OCI-M1 (cell line): ENCODE measurements at regions not wholly inside any gene's neighbourhood (a gene's known extent, or its start where the extent isn't known, plus 50 kb on each side); places are given as distances from the start of the nearest gene placed in this dataset.
"Not testable (repeated sequence)": the region's sequence is repeated elsewhere in the genome, so short reads cannot be mapped to it uniquely, and the experiment has no call there.

Experiments
- DNase-seq: peaks from one replicate; lab custom pipeline; 2025; lab: John Stamatoyannopoulos, UW

DNA sequence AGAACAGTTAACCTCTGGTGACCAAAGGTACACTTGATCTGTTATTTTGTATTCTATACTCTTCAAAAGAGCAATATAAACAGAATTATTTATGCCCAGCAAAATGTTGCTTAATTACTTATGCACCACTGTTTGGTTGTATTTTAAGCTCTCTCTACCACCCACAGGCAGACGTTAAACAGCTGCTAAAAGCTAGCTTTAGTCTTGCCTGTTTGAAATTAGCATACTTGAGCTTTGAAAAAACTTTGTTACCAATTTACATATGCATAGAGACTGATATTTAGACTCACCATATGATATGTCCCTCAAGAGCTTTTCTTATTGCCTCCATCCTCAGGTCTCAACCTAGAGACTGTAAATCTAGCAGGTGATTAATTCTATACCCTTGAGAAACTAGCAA, 426.9 kb downstream of the NR4A2 start:
- no peak for DNase-seq

DNA sequence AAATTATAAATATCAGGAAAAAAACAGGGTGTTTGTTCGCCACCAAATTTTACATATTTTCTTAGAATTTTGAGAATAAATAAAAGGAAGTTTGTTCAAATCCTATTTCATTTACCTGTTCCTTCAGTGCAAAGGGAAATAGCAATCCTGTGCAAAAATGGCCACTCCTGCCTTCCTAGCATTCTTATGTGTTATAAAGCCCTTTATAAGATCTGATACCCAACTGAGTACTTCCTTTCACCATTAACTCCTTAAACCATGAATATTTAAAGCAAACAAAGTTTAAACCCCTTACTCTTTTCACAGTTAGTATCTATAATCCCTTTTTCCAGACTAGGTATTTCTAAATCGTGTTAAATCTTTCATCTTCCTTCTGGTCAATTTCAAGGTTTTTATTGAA, 427.8 kb downstream of the NR4A2 start:
- DNase-seq = no peak

DNA sequence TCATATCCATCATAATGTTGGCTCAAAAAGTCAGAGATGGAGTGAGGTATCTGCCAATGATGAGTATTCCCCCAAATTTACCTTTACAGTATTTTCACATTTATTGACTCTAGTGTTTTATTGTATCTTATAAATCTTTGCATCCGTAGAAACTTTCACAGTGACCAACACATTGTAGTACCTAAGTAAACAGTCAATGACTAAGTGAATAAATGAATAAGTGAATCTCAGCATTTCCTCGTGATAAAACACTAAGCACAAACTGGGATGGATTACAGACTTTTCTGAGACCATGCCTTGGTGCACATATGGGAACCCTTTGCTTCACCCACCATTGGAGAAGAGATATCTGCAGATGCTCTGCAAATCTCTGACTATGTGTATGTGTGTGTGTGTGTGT, 429.9 kb downstream of the NR4A2 start:
- no peak for DNase-seq

DNA sequence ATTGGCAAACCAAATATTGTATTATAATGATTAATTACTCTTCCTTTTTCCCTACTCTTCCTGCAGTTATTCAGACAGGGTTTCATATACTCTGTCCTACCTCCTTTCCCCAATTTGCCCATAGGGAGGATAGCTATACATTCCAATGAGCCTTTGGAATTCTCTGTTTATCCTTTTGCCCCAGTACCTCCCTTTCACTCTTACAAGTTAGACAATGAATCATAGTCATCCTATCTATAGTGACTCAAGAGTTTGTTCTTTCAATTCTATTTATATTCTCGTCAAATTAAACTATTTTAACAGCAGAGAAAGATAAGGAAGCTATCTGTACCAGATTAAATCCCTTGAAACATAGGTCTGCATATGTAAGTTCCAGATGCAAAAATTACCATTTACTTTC, 437.5 kb downstream of the NR4A2 start:
- DNase-seq = no peak

DNA sequence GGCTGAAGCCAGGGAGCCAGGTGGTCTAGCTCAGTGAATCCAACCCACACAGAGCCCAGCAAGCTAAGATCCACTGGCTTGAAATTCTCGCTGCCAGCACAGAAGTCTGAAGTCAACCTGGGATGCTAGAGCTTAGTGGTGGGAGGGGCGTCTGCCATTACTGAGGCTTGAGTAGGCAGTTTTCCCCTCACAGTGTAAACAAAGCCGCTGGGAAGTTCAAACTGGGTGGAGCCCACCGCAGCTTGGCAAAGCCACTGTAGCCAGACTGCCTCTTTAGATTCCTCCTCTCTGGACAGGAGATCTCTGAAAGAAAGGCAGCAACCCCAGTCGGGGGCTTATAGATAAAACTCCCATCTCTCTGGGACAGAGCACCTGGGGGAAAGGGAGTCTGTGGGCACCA, 452.1 kb downstream of the NR4A2 start:
- not testable (repeated sequence) for DNase-seq

DNA sequence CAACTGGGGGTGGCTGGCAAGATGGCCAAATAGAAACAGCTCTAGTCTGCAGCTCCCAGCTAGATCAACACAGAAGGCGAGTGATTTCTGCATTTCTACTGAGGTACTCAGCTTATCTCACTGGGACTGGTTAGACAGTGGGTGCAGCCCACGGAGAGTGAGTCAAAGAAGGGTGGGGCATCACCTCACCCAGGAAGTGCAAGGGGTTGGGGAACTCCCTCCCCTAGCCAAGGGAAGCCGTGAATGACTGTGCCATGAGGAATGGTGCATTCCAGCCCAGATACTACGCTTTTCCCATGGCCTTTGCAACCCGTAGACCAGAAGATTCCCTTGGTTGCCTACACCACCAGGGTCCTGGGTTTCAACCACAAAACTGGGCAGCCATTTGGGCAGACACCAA, 452.6 kb downstream of the NR4A2 start:
- peak; percentile 71 for DNase-seq

DNA sequence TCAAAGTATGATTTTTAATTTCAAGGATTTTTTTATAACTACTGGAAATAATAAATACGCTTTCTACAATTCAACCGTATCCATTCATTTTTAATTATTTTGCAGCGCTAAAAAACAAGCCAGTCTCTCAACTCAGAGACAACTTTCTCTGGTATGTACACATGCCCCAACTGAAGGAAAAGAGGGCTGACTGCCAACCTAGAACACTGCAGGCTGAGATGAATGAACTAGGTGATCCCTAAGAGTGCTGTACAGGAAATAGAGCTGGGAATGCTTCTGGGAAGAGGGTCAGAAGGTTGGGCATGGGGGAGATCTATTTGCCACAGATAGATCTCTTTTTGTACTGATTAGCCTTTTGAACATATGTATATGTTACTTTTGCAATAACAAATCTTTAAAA, 460.1 kb downstream of the NR4A2 start:
- no peak for DNase-seq

DNA sequence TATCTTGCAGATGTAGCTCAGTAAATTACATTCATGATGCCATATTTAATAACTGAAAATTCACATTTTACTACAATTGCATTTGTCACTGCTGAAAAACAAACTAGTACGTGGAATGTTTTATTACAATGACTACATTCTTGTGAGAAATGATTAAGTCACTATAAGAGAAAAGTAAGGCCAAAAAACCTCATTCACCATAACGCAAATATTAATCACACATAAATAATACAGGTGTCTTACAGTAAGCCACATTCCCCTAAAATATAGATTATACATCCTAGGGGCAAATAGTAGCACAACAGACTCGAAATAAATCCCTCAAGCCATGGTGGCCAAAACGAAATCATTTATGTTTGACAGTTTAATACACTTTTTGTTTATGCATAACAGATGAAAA, 460.6 kb downstream of the NR4A2 start:
- DNase-seq = no peak

DNA sequence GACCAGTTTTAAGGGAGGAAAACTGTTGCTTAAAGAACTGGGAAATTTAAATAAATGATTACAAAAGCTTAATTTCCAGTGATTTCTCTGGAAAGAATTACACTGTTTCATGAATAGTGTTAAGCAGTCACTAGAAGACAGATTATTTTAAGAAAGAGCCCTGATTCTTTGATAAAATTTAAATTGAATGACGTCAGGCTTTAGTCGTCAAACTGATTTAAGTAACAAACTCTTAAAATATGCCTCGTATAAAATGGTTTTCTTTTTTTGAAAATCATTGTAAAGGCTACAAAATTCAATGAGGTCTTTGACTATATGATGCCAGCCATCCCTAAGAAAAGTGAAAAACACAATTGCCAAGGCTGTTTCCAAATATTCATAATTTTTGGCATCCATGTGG, 465.0 kb downstream of the NR4A2 start:
- DNase-seq = no peak

DNA sequence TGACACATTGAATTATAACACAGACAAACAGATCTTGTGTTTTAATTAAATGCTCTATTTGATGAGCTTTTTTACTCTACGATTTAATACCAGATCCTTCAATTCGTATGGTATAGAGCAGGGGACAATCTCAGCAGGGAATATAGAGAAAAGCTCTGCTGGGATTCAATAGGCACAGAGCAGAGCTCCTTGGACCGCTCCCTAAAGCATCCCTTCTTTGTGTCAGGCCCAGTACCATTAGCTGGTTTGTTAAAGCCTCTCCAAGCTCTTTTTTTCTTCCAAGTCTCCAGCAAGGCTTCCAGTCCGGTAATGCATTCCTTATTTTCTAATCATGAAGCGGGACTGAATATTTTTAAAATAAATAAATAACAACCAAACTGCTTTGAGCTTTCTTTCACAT, 466.0 kb downstream of the NR4A2 start:
- DNase-seq = no peak

DNA sequence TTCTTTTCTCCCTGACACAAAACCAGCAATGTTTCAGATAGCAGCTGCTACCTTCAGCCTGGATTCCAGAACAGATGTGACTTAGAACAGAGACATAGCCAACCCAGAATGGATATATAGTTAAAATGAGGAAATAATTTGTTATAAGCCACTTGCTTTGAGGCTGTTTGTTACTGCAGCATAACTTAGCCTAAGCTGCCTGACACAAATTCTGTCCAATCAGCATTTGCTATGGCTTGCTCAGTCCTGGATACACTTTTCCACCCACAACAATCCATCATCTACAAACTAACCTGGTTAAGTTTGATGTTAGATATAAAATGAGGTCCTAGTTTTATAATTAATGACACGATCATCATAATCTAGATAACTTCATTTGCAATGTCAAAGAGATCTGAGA, 480.4 kb downstream of the NR4A2 start:
- DNase-seq = no peak

DNA sequence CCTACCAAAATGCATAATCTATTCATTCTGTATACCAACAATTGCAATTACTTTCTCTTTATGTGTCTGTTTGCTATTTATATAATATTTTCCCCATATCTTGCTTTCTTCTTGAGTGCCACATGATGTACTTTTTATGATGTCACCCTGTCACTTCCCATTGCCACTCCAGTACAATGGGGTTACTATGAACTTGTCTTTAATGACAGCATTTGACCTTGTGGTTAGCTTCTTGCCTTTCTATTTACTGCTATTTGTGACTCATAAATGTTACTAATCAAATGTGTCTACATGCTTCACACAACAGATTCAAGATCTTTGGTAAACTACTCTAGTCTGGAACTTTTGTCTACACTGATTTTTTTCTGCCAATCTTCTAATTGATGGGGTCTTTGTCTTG, 486.3 kb downstream of the NR4A2 start:
- peak; percentile 13 for DNase-seq

DNA sequence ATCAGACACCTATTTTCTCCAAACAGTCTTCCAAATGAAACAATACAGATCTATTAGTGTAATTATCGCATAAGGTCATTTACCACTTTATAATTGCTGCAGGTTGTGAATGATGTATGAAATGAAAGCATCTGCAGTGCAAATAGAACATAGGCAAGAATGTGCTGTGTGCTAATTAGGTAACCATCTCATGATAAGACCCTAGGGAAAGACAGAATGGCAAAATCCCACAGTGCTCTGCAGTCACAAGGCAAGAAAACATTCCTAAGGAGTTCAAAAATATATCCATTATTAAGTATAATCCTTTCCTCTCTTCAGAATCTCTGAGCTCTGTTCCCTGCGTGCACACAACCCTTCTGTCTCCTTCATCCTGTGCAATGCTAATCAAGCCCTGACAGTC, 488.1 kb downstream of the NR4A2 start:
- no peak for DNase-seq

DNA sequence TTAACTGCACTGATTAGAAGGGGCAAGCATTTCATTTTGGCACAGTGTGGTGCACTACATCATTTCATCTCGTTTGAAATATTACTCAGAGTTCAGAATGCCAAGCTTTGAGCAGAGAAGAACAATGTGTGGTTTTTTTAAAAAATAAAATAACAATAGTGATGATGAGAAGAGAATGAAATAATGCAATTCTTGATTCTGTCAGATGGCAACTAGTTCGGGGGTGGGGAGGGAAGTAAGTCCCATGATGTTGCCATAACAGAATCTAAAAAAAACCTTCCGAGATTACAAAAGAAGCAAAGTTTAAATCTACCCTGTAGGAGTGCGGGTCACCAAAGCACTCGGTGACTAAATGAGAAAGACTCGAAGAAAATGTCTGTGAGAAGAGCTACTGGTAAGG, 490.4 kb downstream of the NR4A2 start:
- DNase-seq = no peak

DNA sequence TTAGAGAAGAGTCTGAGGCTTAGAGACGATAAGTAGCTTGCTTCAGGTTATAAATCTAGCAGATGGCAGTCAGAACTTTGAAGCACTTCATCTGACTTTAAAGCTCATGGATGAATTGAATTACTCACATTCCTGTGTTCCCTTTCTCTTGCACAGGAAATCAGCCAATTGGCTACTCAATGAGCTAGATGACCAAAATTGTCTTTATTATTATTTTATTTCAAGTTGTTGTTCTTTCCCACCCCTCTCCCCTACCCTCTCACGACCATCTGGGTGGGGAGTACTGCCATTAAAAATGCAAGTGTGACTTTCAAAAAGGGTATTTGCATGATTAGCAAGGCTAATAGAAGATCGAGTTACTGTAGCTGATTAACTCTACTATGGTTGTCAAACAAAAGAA, 491.1 kb downstream of the NR4A2 start:
- DNase-seq = no peak

DNA sequence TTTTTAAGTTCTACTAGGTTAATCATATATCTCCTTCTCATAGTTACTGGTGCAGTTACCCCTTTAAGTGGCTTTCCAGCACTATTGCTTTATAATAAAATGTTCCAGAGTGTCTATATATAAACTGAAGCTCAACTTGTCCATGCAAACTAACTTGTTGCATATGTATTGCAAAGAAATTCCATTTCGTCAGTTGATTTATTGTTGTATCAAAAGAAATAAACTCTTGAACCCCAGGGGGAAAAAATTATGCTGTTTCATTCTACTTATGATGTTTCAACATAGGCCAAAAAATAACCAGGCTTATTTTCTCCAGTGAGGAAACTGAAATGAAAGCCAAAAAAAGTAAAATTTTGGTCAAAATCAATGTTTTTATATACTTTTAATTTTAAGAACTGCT, 491.9 kb downstream of the NR4A2 start:
- no peak for DNase-seq

DNA sequence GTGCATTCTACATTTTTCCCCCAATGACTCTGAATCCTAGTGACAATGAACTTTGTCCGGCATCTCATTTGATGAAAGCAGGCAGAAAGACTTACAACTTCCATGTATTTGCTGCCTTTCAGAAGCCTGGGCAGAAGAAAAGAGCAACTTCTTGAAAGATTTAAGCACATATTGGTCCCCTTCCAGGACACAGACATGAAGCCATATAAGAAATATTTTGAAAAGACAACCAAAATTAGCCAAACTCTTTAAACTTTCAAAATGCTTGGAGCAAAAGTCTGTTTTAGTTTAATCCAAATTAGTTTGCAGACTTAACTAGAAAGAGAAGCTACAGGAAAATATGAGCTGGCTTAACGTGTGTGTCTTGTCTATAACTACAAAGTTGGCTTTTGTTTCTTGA, 492.5 kb downstream of the NR4A2 start:
- DNase-seq = no peak

DNA sequence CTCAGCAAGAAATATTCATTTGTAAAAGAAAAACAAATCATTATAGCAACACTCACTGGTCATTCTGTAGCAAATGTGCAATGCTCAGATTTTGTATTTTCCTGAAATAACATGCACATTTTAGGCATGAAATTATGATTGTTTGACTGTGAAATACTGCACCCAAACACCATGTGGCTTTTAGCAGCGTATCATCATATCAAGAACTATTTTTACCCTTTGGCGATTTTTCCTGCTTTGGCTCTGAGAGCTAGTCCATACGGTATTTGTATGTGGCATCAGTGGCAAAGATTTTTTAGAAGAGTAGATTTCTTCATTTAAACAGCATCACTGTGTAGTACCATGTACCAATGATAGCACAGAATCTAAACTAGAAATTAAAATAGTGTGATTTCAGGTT, 493.1 kb downstream of the NR4A2 start:
- no peak for DNase-seq

DNA sequence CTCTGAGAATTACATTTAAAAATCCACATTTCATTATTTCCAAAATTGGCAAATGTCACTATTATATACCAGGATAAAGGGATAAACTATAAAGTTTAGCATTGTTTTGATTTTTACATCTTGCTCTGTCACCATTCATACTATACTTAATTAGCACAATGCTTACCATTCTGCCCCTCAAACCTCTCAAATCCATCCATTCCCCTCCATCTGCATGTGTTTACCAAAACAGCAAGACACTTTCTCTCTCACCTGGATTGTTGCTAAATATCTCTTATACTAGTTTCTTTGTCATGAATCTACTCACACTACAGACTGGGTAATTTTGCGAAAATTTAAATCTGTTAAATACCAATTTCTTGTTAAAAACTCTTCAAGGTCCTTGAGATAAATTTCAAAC, 496.1 kb downstream of the NR4A2 start:
- DNase-seq = no peak

DNA sequence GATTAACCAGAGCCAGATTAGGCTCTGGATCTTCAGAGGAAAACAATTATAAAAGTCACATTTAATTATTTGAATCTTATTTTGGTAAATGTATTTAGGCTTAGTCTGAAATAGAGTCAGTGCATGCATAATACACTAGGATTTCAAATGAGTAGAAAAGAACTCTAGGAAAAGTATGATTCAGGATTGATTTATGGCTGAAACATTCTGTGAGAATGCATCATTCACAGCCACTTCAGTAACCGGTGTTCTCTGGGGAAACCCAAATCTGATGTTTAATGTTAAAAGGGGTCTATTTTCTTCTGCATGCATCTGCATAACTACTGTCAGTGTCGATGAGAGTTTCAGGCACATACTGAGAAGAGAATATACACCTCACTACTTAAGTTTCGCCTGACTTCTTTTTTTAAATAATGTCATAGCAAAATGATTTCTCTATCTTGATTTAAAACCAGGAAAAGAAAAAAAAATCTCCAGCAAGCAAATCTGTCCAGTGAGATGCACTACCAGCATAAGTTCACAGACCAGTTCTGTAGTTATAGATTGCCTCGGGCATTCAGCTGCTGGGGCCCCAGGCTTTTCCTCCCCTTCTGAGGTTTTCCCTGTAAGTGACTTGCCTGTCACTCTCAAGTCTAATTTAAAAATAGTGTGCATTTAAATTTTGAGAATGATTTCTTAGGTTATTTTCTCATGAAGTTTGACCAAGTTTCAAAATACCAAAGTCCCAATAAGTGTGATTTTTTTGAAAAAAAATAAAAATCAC, 501.5 kb downstream of the NR4A2 start:
- no peak for DNase-seq

DNA sequence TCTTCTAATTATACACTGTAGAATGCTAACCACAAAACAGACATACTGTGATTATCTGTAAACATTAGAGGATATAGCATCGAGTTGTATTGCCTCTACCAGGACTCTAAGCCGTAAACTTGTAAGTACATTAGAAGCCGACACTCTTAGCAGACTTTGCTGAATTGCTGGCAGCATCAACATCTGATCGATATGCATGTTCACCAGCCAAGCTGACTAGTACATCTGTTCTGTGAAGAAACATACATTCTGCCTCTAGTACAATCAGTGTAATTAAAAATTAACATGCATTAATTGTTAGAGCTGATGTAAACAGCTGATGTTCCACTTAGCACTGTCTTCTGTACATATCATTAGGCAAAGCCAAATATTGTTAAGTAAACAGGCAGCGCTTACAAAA, 502.2 kb downstream of the NR4A2 start:
- no peak for DNase-seq

DNA sequence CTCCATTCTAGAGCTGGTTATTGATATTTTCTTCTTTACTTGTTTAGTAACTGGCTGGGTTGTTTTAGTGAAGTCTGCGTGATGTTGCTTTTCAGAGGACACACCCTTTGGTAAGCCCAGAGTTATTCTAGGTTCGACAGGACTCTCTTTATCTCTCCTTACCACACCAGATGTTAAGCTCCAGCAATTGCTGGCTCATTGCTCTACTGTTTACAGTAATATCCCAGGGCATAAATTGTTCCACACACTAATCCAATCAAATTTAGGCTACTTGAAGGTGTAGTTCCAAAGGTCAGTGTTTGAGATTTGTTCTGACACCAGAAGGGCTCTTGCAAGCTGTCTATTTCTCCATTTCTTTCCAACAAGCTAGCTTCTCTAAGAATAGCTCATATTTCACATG, 506.6 kb downstream of the NR4A2 start:
- DNase-seq = peak; percentile 79

DNA sequence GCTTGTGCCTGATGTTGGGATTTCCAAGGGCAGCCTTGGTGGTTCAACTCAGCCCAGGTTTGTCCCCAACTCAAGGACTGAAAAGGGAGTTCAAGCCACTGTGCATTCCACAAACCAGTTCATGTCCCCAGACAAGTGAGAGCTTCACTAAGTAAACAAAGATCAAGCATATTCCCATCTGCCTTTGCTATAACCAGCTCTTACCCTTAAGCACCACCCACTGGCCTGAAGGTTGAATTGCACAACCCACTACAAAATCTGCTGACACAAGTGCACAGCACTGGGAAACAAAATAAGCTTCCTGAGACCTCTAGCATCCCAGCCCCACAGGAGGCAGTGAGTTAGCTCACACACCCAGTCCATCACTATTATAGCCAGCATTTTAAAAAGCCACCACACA, 516.7 kb downstream of the NR4A2 start:
- peak; percentile 63 for DNase-seq

DNA sequence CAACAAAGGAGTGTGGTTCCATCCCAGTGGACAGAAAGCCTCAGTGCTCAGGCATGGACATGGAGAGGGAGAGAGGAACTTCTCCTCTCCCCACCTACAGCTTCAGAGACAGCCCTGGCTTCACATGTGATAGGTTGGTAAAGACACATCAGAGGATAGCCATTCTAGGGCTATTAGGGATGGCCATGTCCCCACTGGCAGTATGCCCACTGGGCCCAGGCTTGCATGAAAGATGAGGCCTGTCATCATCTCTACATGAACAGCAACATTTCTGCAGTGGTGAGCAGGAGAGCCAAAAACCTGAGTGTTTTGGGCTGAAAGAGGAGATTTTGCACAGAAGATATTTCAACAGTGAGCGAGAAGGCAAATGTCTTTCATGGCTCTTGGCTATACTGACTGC, 517.2 kb downstream of the NR4A2 start:
- no peak for DNase-seq

DNA sequence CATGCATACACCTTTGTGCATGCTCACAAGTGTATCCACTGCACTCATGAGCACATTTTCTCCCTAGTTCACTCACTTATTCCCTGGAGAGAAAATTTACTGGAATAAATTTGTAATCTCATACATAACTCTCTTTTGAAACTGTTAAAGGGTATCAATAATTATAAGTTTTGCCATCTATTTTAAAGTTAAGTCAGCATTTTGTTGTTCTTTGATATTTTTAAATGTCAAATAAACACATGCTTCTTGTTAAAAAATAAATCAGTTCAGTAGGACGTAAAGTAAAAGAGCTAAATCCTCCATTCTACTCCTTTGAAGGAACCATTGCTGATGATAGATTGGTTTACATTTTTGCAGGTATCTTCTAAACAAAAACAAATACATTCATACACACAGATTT, 522.1 kb downstream of the NR4A2 start:
- DNase-seq = no peak
